ENCODE measurements at regions not wholly inside any gene's neighbourhood (a gene's known extent, or its start where the extent isn't known, plus 50 kb on each side); places are given as distances from the start of the nearest gene placed in this dataset.

- DNase-seq (ENCODE audit: extremely low read depth, low read depth) = no peak
Observed at GRCh38 chr9:16304301-16304700, 566.2 kb downstream of the BNC2 start.

GRCh38 chr9:16306586-16306985, 563.9 kb downstream of the BNC2 start:
- DNase-seq (ENCODE audit: extremely low read depth, low read depth) = no peak

GRCh38 chr9:16307626-16308195, 562.8 kb downstream of the BNC2 start:
- no peak for DNase-seq (ENCODE audit: extremely low read depth, low read depth)

- no peak for DNase-seq (ENCODE audit: extremely low read depth, low read depth)
Observed at GRCh38 chr9:16308645-16309044, 561.8 kb downstream of the BNC2 start.

GRCh38 chr9:16309082-16309468, 561.4 kb downstream of the BNC2 start:
- DNase-seq (ENCODE audit: extremely low read depth, low read depth) = no peak

GRCh38 chr9:16309469-16310271, 560.8 kb downstream of the BNC2 start:
- DNase-seq (ENCODE audit: extremely low read depth, low read depth) = no peak

GRCh38 chr9:16310278-16311110, 560.0 kb downstream of the BNC2 start:
- no peak for DNase-seq (ENCODE audit: extremely low read depth, low read depth)

- DNase-seq (ENCODE audit: extremely low read depth, low read depth) = no peak
Observed at GRCh38 chr9:16312116-16312515, 558.4 kb downstream of the BNC2 start.

GRCh38 chr9:16312962-16313546, 557.4 kb downstream of the BNC2 start:
- no peak for DNase-seq (ENCODE audit: extremely low read depth, low read depth)

- DNase-seq (ENCODE audit: extremely low read depth, low read depth) = no peak
Observed at GRCh38 chr9:16314476-16314875, 556.0 kb downstream of the BNC2 start.

GRCh38 chr9:16315720-16316119, 554.8 kb downstream of the BNC2 start:
- DNase-seq (ENCODE audit: extremely low read depth, low read depth) = no peak

GRCh38 chr9:16316456-16316855, 554.0 kb downstream of the BNC2 start:
- no peak for DNase-seq (ENCODE audit: extremely low read depth, low read depth)

- no peak for DNase-seq (ENCODE audit: extremely low read depth, low read depth)
Observed at GRCh38 chr9:16316911-16317817, 553.3 kb downstream of the BNC2 start.

GRCh38 chr9:16318516-16319060, 551.9 kb downstream of the BNC2 start:
- no peak for DNase-seq (ENCODE audit: extremely low read depth, low read depth)

- DNase-seq (ENCODE audit: extremely low read depth, low read depth) = no peak
Observed at GRCh38 chr9:16319646-16320045, 550.8 kb downstream of the BNC2 start.

- DNase-seq (ENCODE audit: extremely low read depth, low read depth) = no peak
Observed at GRCh38 chr9:16320338-16320902, 550.0 kb downstream of the BNC2 start.

- DNase-seq (ENCODE audit: extremely low read depth, low read depth) = no peak
Observed at GRCh38 chr9:16321461-16322119, 548.9 kb downstream of the BNC2 start.

- no peak for DNase-seq (ENCODE audit: extremely low read depth, low read depth)
Observed at GRCh38 chr9:16322849-16323248, 547.6 kb downstream of the BNC2 start.

GRCh38 chr9:16325966-16326365, 544.5 kb downstream of the BNC2 start:
- DNase-seq (ENCODE audit: extremely low read depth, low read depth) = no peak

Data from NCI-H460 (cell line).